ENCODE measurements at regions not wholly inside any gene's neighbourhood (a gene's known extent, or its start where the extent isn't known, plus 50 kb on each side); places are given as distances from the start of the nearest gene placed in this dataset.

DNA sequence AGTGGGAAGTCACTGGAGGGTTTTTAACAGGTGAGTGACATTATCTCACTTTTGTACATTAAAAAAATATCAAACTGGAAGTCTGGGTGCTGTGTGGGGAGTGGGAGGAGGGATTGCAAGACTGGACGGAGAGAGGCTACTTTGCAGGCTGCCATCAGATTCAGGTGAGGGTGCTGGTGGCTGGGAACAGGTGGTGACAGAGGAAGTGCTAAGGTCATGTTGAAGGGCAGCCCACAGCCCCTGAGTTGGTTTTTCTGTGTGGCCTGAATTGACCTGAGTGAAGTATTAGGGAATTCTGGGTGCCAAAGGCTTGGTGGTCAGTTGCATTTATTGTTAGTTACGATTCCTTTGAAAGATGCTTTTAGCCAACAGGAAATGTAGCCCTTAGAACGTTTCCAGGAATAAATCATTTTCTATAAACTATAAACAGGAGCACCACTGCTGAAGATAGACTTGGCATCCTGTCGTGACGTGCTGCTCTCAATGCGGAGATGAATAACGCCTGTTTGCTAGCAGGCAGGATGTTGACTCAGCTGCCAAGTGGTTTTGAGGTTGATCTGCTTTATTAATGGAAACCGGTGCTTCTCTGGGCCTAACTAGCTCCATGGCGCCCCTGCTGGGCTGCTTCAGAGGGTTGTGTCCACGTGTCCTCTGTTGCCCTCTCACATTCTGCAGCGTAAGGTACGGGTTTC, 707.5 kb upstream of the TMEM132C start:
- DNase-seq (ENCODE audit: low read depth in 1 of 2, low spot score in 1 of 2), result peak; percentile 8 to 14

DNA sequence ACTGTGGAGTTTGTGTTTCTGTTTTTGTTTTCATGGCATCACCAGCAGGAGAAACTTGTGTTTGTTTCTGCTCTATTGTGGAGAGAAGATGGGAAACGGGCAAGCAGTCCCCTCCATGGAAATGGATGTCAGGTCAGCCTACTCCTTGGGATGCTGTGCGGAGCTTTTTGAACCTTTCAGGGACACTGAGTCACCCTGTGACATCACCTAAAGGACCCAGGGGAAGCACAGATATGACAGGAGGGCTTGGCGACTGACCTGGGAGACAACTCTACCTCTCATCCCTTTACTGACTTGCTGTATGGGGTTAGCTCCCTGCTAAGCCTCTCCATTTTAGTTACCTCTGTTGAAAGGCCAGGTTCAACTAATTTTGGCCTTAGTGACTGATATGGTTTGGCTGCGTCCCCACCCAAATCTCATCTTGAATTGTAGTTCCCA, 706.9 kb upstream of the TMEM132C start:
- no peak for DNase-seq (ENCODE audit: low read depth in 1 of 2, low spot score in 1 of 2)

GRCh38 chr12:127562816-127563215, 704.2 kb upstream of the TMEM132C start:
- DNase-seq (ENCODE audit: low read depth in 1 of 2, low spot score in 1 of 2), result no peak

- no peak for DNase-seq (ENCODE audit: low read depth in 1 of 2, low spot score in 1 of 2)
These were observed 701.7 kb upstream of the TMEM132C start for GRCh38 chr12:127565241-127565640.

- no peak for DNase-seq (ENCODE audit: low read depth in 1 of 2, low spot score in 1 of 2)
These were observed 699.4 kb upstream of the TMEM132C start for GRCh38 chr12:127567531-127567930.

- no peak for DNase-seq (ENCODE audit: low read depth in 1 of 2, low spot score in 1 of 2)
These were observed 696.6 kb upstream of the TMEM132C start for GRCh38 chr12:127570387-127570786.

DNA sequence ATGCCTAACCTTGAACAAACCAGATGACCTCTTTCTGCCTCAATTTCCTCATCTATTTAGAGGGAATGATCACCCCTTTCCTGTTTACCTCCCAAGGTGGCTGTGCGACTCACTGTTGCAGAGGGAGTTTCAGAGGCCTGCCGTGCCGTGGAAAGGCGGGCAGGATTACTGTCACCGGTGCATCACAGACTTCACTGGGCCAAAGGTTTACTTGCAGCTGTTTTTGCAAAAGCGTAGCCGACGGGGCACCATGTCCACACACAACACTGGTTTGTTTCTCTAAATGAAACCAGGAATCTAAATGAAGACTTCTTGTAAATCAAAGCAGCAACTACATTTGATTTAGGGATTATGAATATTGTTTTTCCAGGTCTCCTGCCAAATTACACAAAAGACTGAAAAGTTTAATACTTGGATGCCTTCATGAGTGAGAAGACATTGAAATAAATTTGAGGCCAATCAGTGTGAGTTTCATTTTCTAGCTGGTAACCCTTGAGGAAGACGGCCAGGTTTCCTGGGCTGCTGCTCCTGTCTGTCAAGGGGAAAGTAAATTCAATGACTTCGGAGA, 696.1 kb upstream of the TMEM132C start:
- DNase-seq (ENCODE audit: low read depth in 1 of 2, low spot score in 1 of 2), result no peak

GRCh38 chr12:127571578-127571977, 695.4 kb upstream of the TMEM132C start:
- no peak for DNase-seq (ENCODE audit: low read depth in 1 of 2, low spot score in 1 of 2)

GRCh38 chr12:127579446-127579845, 687.5 kb upstream of the TMEM132C start:
- no peak for DNase-seq (ENCODE audit: low read depth in 1 of 2, low spot score in 1 of 2)

DNA sequence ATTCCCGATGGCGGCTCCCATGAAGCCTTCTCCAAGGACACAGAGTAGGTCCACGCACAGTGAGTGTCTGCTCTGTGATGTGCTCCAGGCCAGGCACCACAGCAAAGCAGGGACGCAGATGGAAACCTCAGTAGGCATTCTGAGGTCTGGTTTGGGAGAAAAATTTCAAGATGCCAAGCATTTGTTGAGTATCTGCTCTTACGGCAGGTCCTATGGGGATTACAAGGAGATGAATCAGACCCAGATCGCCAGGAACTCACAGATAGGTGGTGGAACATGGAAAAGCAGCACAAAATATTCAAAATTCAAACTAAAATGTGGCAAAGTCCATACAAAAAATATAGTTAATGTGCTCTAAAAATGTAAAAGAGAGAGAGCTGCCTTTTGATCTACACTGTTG, 684.9 kb upstream of the TMEM132C start:
- no peak for DNase-seq (ENCODE audit: low read depth in 1 of 2, low spot score in 1 of 2)

DNA sequence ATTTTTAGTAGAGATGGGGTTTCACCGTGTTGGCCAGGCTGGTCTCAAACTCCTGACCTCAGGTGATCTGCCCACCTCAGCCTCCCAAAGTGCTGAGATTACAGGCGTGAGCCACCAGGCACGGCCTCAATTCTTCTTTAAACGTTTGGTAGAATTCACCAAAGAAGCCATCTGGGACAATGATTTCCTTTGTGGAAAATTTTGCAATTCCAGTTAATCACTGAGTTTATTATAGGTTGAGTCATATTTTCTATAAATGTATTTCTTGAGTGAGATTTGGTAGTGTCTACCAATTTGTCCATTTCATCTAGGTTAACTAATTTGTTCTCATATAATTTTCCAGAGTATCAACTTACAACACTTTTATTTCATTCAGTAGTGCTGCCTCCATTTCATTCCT, 683.9 kb upstream of the TMEM132C start:
- DNase-seq (ENCODE audit: low read depth in 1 of 2, low spot score in 1 of 2), result no peak

DNA sequence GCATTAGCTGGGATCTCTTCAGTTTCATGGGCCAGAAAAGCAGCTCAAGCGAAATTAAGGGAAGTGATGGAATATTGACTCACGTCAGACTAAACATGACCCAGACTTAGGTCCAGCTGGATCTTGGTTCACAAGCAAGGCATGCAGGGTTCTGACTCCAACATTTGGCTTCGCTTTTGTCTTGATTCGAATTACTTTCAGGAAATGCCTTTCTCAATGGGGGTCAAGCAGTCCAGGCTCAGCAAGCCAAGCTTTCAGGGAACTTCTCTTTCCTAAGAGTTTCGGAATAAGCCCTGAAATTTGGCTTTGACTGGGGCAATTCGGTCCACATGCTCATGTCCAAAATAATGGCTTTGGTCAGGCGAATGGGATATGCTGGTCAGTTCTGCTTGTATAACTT, 678.7 kb upstream of the TMEM132C start:
- DNase-seq (ENCODE audit: low read depth in 1 of 2, low spot score in 1 of 2), result no peak

GRCh38 chr12:127589541-127589940, 677.4 kb upstream of the TMEM132C start:
- DNase-seq (ENCODE audit: low read depth in 1 of 2, low spot score in 1 of 2), result no peak

GRCh38 chr12:127590868-127591267, 676.1 kb upstream of the TMEM132C start:
- DNase-seq (ENCODE audit: low read depth in 1 of 2, low spot score in 1 of 2), result no peak

GRCh38 chr12:127592245-127592644, 674.7 kb upstream of the TMEM132C start:
- no peak for DNase-seq (ENCODE audit: low read depth in 1 of 2, low spot score in 1 of 2)

DNA sequence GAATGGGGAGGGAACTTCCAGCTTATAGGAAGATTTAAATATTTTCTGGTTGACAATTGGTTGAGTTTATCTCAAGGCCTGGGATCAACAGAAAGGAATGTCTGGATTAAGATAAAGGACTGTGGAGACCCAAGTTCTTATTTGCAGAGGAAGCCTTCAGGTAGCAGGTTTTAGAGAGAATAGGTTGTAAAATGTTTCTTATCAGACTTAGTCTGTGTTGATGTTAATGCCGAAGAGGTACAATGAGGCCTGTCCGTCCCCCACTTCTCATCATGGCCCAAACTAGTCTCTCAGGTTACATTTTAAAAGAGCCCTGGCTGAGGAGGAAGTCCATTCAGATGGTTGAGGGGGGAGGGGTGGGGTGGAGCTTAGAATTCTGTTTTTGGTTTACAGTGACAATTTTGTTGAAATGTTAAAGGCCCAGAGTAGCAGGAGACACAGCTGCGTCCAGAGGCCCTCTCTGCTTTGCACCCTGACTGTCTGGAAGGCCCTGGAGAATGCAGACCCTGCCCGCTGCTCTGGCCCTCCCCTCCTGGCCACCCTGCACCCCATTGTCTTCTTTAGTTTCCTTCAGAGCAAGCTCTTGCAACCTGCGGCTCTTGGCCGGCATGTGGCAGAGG, 672.5 kb upstream of the TMEM132C start:
- DNase-seq (ENCODE audit: low read depth in 1 of 2, low spot score in 1 of 2), result no peak

DNA sequence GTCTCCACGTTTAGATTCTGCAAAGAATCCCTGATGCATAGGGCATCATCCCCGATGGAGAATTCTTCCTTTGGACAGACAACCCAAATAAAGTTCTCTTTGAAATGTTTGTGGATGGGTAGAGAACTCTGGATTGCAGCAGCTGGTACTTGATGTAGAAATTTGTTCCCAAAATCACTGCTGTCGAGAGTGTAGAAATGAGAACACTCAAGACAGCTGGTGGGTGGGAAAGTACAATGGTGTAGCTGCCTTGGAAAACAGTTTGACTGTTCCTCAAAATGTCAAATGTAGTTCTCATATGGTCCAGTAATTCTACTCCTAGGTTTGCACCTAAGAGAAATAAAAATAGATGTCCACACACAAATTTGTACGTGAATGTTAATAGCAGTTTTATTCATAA, 671.5 kb upstream of the TMEM132C start:
- no peak for DNase-seq (ENCODE audit: low read depth in 1 of 2, low spot score in 1 of 2)

- no peak for DNase-seq (ENCODE audit: low read depth in 1 of 2, low spot score in 1 of 2)
These were observed 670.1 kb upstream of the TMEM132C start for GRCh38 chr12:127596891-127597290.

GRCh38 chr12:127599436-127599835, 667.5 kb upstream of the TMEM132C start:
- no peak for DNase-seq (ENCODE audit: low read depth in 1 of 2, low spot score in 1 of 2)

DNA sequence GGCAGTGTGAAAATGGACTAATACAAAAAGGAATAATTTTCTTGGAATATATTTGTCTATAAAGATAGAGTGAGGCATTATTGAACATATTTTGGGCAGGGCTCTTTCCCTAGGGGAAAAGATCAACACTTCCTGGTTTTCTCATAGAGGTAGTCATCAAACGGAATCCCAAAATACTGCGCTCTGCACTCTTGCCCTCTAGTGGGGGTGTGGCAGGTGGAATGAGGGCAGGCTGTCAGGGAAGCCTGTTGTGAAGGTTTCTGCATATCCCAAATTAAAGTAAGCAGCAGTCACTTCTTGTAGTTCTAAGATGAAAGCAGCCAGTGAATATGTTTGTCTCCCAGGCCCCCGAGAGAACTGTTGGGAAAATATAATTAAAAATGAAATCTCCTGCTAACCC, 666.8 kb upstream of the TMEM132C start:
- DNase-seq (ENCODE audit: low read depth in 1 of 2, low spot score in 1 of 2), result no peak

GRCh38 chr12:127606476-127607015, 660.4 kb upstream of the TMEM132C start:
- no peak for DNase-seq (ENCODE audit: low read depth in 1 of 2, low spot score in 1 of 2)

- no peak for DNase-seq (ENCODE audit: low read depth in 1 of 2, low spot score in 1 of 2)
These were observed 659.7 kb upstream of the TMEM132C start for GRCh38 chr12:127607146-127607725.
